Loucy (cell line): ENCODE measurements at regions not wholly inside any gene's neighbourhood (a gene's known extent, or its start where the extent isn't known, plus 50 kb on each side); places are given as distances from the start of the nearest gene placed in this dataset.

Experiments used
- H2AFZ ChIP-seq: fragments of 200-600 bp; sonication (generic); 2 replicates; pipeline ENCODE4 v1.6.0; 2016; ENCODE audit warnings: antibody characterized with exemption, mild to moderate bottlenecking, low read length, moderate library complexity
- H3F3A ChIP-seq: fragments of 200-600 bp; 2 replicates; pipeline ENCODE4 v1.6.0; 2016; ENCODE audit warnings: antibody characterized with exemption, low read depth, mild to moderate bottlenecking
- H3K27me3 ChIP-seq: fragments of 200-600 bp; sonication (generic); 2 replicates; pipeline ENCODE4 v1.6.1; 2014; ENCODE audit warnings: low read length, mild to moderate bottlenecking; ENCODE audit not compliant: insufficient read depth, poor library complexity, severe bottlenecking
- H3K36me3 ChIP-seq: fragments of 200-600 bp; sonication (generic); 2 replicates; pipeline ENCODE4 v1.6.1; 2016; ENCODE audit warnings: low read length; ENCODE audit not compliant: insufficient read depth
- H3K4me1 ChIP-seq: fragments of 200-600 bp; sonication (generic); 2 replicates; pipeline ENCODE4 v1.5.1; 2014; ENCODE audit warnings: low read length, mild to moderate bottlenecking; ENCODE audit not compliant: insufficient read depth, poor library complexity, severe bottlenecking
- H3K4me2 ChIP-seq: fragments of 200-600 bp; sonication (generic); 2 replicates; pipeline ENCODE4 v1.6.0; 2014; ENCODE audit warnings: antibody characterized with exemption, low read length, low read depth, mild to moderate bottlenecking; ENCODE audit not compliant: poor library complexity, severe bottlenecking
- H3K4me3 ChIP-seq: fragments of 200-600 bp; sonication (generic); 2 replicates; pipeline ENCODE4 v1.5.1; 2014; ENCODE audit warnings: low read length, mild to moderate bottlenecking, mixed read lengths; ENCODE audit not compliant: poor library complexity, severe bottlenecking
- H3K79me2 ChIP-seq: fragments of 200-600 bp; sonication (generic); 2 replicates; pipeline ENCODE4 v1.6.1; 2014; ENCODE audit warnings: low read length; ENCODE audit not compliant: insufficient read depth
- H3K9ac ChIP-seq: fragments of 200-600 bp; sonication (generic); 2 replicates; pipeline ENCODE4 v1.6.0; 2014; ENCODE audit warnings: mild to moderate bottlenecking, low read depth, low read length, moderate library complexity; ENCODE audit not compliant: poor library complexity, severe bottlenecking
- H3K9me2 ChIP-seq: fragments of 200-600 bp; sonication (generic); replicated peaks from 2 replicates; pipeline ENCODE4 v1.6.1; 2016; ENCODE audit warnings: low read depth, low read length, mixed read lengths
- H3K9me3 ChIP-seq: fragments of 200-600 bp; sonication (generic); 2 replicates; pipeline ENCODE4 v1.6.1; 2014; ENCODE audit warnings: mild to moderate bottlenecking, antibody characterized with exemption, low read length, low read depth; ENCODE audit not compliant: insufficient read depth
- H4K20me1 ChIP-seq: fragments of 200-600 bp; sonication (generic); 2 replicates; pipeline ENCODE4 v1.6.0; 2014; ENCODE audit warnings: antibody characterized with exemption, low read length, mild to moderate bottlenecking; ENCODE audit not compliant: insufficient read depth, poor library complexity, severe bottlenecking
- CTCF ChIP-seq: fragments of 200-600 bp; sonication (generic); conservative IDR thresholded peaks from 2 replicates; pipeline ENCODE4 v1.5.1; 2014; ENCODE audit warnings: mild to moderate bottlenecking, antibody characterized with exemption, low read length
- EZH2phosphoT487 ChIP-seq: fragments of 200-600 bp; IDR thresholded peaks from 2 replicates; pipeline ENCODE4 v1.6.1; 2018; ENCODE audit warnings: antibody characterized with exemption, mild to moderate bottlenecking, moderate library complexity, borderline replicate concordance

- Histone ChIP-seq H3K36me3 (no peaks in the 10 kb centered on the region), H3K9me2 (no peaks in the 10 kb centered on the region), H3F3A (no peaks in the 10 kb centered on the region), H4K20me1 (no peaks in the 10 kb centered on the region), H2AFZ (no peak overlapping the region), H3K4me2 (no peak overlapping the region), H3K79me2 (no peaks in the 10 kb centered on the region), H3K4me3 (no peak overlapping the region), H3K4me1 (no peaks in the 10 kb centered on the region), H3K9ac (no peak overlapping the region), H3K27me3 (no peaks in the 10 kb centered on the region), H3K9me3 (0 out of 2 replicates have a peak, but pooled peaks cover 5% of the 10 kb centered on the region)
- no peak for TF ChIP-seq CTCF
- no peak for TF ChIP-seq EZH2phosphoT487
Measured at GRCh38 chr1:4028139-4028501, 128.0 kb upstream of the C1orf174 start.

GRCh38 chr1:4029376-4029775 is 129.3 kb upstream of the C1orf174 start:
- no peak overlapping the region for H3K9ac ChIP-seq
- no peak overlapping the region for H3K4me3 ChIP-seq
- TF ChIP-seq CTCF (no peak), EZH2phosphoT487 (no peak)
- H3K9me3 ChIP-seq, result 0 out of 2 replicates have a peak, but pooled peaks cover 5% of the 10 kb centered on the region
- no peaks in the 10 kb centered on the region for H4K20me1 ChIP-seq
- no peaks in the 10 kb centered on the region for H3K36me3 ChIP-seq
- no peaks in the 10 kb centered on the region for H3K79me2 ChIP-seq
- H3K4me1 ChIP-seq, result no peaks in the 10 kb centered on the region
- no peak overlapping the region for H2AFZ ChIP-seq
- no peaks in the 10 kb centered on the region for H3K9me2 ChIP-seq
- no peaks in the 10 kb centered on the region for H3K27me3 ChIP-seq
- no peak overlapping the region for H3K4me2 ChIP-seq
- H3F3A ChIP-seq, result no peaks in the 10 kb centered on the region

GRCh38 chr1:4032571-4032970 is 132.5 kb upstream of the C1orf174 start:
- Histone ChIP-seq H3K79me2 (no peaks in the 10 kb centered on the region), H3K9me3 (0 out of 2 replicates have a peak, but pooled peaks cover 5% of the 10 kb centered on the region), H3K4me2 (no peak overlapping the region), H3K36me3 (no peaks in the 10 kb centered on the region), H3K4me1 (no peaks in the 10 kb centered on the region), H3F3A (no peaks in the 10 kb centered on the region), H3K27me3 (no peaks in the 10 kb centered on the region), H3K9me2 (no peaks in the 10 kb centered on the region), H3K9ac (no peak overlapping the region), H4K20me1 (no peaks in the 10 kb centered on the region), H2AFZ (no peak overlapping the region), H3K4me3 (no peak overlapping the region)
- no peak for TF ChIP-seq EZH2phosphoT487
- no peak for TF ChIP-seq CTCF
